GM18861 (cell line): ENCODE measurements at regions not wholly inside any gene's neighbourhood (a gene's known extent, or its start where the extent isn't known, plus 50 kb on each side); places are given as distances from the start of the nearest gene placed in this dataset.
"Not testable (repeated sequence)": the region's sequence is repeated elsewhere in the genome, so short reads cannot be mapped to it uniquely, and the experiment has no call there.

Experiments
- ATAC-seq: cut with Tn5 transposase; IDR thresholded peaks from one replicate; pipeline ENCODE4 v1.9.1; 2021; ENCODE audit not compliant: unreplicated experiment

GRCh38 chr20:40284611-40285010 is 404.4 kb downstream of the MAFB start:
- ATAC-seq: no peak

- no peak for ATAC-seq
These were observed 405.3 kb downstream of the MAFB start for GRCh38 chr20:40283689-40284088.

- no peak for ATAC-seq
These were observed 406.1 kb downstream of the MAFB start for GRCh38 chr20:40282941-40283340.

GRCh38 chr20:40282541-40282940 is 406.5 kb downstream of the MAFB start:
- no peak for ATAC-seq

GRCh38 chr20:40280616-40281015 is 408.4 kb downstream of the MAFB start:
- ATAC-seq: no peak

GRCh38 chr20:40279390-40279789 is 409.6 kb downstream of the MAFB start:
- ATAC-seq: no peak

GRCh38 chr20:40278673-40279072 is 410.4 kb downstream of the MAFB start:
- no peak for ATAC-seq

GRCh38 chr20:40276301-40276700 is 412.7 kb downstream of the MAFB start:
- no peak for ATAC-seq

GRCh38 chr20:40275738-40276137 is 413.3 kb downstream of the MAFB start:
- no peak for ATAC-seq

- no peak for ATAC-seq
These were observed 414.0 kb downstream of the MAFB start for GRCh38 chr20:40274912-40275533.

- not testable (repeated sequence) for ATAC-seq
These were observed 419.8 kb downstream of the MAFB start for GRCh38 chr20:40269274-40269673.

- ATAC-seq: no peak
These were observed 420.5 kb downstream of the MAFB start for GRCh38 chr20:40268321-40269075.

- ATAC-seq: no peak
These were observed 423.1 kb downstream of the MAFB start for GRCh38 chr20:40265825-40266533.

- no peak for ATAC-seq
These were observed 426.8 kb downstream of the MAFB start for GRCh38 chr20:40262219-40262618.

GRCh38 chr20:40258931-40259330 is 430.1 kb downstream of the MAFB start:
- no peak for ATAC-seq

GRCh38 chr20:40257763-40258162 is 431.3 kb downstream of the MAFB start:
- no peak for ATAC-seq

- no peak for ATAC-seq
These were observed 433.7 kb downstream of the MAFB start for GRCh38 chr20:40255365-40255764.

- no peak for ATAC-seq
These were observed 434.8 kb downstream of the MAFB start for GRCh38 chr20:40254023-40254772.

- ATAC-seq: no peak
These were observed 437.6 kb downstream of the MAFB start for GRCh38 chr20:40251284-40251932.

GRCh38 chr20:40249805-40250204 is 439.2 kb downstream of the MAFB start:
- ATAC-seq: no peak

GRCh38 chr20:40245829-40246228 is 443.2 kb downstream of the MAFB start:
- no peak for ATAC-seq
